ENCODE measurements at regions not wholly inside any gene's neighbourhood (a gene's known extent, or its start where the extent isn't known, plus 50 kb on each side); places are given as distances from the start of the nearest gene placed in this dataset.
"Not testable (repeated sequence)": the region's sequence is repeated elsewhere in the genome, so short reads cannot be mapped to it uniquely, and the experiment has no call there.

DNA sequence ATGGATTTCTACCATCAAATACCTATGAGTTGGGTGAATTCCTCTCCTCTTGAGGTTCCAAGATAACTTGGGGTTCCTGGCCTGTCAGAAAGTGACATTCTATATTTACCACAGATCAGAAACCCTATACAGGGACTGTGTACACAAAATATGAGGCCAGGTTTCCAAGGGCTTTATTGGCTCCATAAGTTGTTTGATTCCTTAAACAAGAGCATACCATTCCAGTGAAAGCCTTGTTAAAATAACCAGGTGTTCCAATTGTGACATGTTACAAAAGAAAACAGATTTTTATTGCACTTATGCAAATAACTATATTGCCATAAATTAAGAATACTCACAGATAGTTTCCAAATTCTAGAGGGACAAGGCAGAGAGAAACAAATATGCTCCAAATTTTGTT, 188.9 kb downstream of the FASLG start:
- H3K4me3 ChIP-seq (ENCODE audit: low read length); H3K4me1 ChIP-seq (ENCODE audit: control insufficient read depth, insufficient read depth, low read length); H3K36me3 ChIP-seq (ENCODE audit: control insufficient read depth, insufficient read depth, low read length); H3K27me3 ChIP-seq (ENCODE audit: control insufficient read depth, insufficient read depth, low read length); DNase-seq; H3K9me3 ChIP-seq (replicated peaks; ENCODE audit: control insufficient read depth, low read depth, low read length); H3K27ac ChIP-seq (ENCODE audit: low read length): not testable (repeated sequence)

DNA sequence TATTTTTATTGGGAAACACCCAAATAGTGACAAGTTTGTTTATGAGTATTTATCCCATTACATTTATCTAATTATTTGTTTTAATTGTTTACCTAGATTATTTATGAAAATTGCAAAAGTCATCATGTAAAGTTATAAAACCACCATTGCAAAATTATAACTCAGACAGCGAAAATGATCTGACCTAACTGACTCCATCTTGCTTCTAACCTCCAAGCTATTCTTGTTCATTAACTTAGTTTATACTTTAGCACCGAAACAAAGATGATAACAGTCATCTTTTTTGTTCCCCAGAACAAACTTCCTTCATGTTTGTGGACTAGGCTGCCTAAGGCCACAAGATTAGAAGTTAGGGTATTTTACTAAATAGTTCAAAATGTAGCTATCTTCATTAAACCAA, 190.8 kb downstream of the FASLG start:
- no peaks in the 10 kb centered on the region for H3K36me3 ChIP-seq (ENCODE audit: control insufficient read depth, insufficient read depth, low read length)
- no peak overlapping the region for H3K27ac ChIP-seq (ENCODE audit: low read length)
- H3K4me3 ChIP-seq (ENCODE audit: low read length), result no peak overlapping the region
- no peak for DNase-seq
- no peaks in the 10 kb centered on the region for H3K27me3 ChIP-seq (ENCODE audit: control insufficient read depth, insufficient read depth, low read length)
- 100% methylated on average over 1 of the region's 2 CpGs for WGBS (ENCODE audit: insufficient coverage)
- peaks cover 4% of the 10 kb centered on the region for H3K4me1 ChIP-seq (ENCODE audit: control insufficient read depth, insufficient read depth, low read length)
- no peaks in the 10 kb centered on the region for H3K9me3 ChIP-seq (replicated peaks; ENCODE audit: control insufficient read depth, low read depth, low read length)

DNA sequence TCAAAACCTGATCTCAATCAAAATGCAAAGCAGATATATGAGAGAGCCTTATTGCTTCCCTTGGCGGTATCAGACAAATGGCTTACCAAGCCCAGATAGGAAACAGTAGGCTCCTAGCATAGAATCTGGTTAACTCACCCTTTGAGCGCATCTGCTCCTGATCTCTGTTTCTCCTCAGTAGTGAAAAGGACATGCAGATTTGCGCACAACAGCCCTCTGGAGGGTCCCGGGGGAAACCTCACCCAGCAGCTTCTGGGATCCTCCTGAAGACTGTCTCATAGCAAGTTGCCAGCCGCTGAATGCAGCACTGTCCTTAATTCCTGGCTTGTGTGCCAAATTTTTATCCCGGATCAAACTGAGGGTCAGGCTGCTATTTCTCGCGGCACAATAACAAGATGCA, 192.2 kb downstream of the FASLG start:
- no peak for DNase-seq
- 38% methylated on average over 6 of the region's 8 CpGs for WGBS (ENCODE audit: insufficient coverage)

DNA sequence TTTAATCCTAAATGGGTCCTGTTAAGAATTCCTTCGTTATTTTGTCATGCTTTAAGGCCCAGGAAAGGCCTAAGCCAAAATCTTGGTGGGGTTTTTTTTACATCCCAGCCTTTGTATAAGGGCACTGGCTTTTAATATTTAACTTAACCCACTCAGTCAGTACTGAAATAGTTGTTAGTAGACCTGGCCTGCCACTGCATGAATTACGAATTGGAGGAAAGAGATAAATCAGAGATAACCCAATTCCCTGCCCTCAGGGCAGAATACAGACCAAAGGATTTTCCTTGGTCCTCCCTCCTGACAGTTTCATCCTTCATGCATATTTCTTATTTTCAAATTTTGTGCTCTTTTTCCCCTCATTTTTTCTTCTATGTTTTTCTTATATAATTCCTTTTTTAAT, 193.0 kb downstream of the FASLG start:
- no CpG with 5 or more reads among the region's 2 CpGs for WGBS (ENCODE audit: insufficient coverage)
- no peaks in the 10 kb centered on the region for H3K27me3 ChIP-seq (ENCODE audit: control insufficient read depth, insufficient read depth, low read length)
- H3K36me3 ChIP-seq (ENCODE audit: control insufficient read depth, insufficient read depth, low read length), result no peaks in the 10 kb centered on the region
- H3K4me1 ChIP-seq (ENCODE audit: control insufficient read depth, insufficient read depth, low read length), result no peaks in the 10 kb centered on the region
- no peak overlapping the region for H3K27ac ChIP-seq (ENCODE audit: low read length)
- H3K4me3 ChIP-seq (ENCODE audit: low read length), result no peak overlapping the region
- no peak for DNase-seq
- H3K9me3 ChIP-seq (replicated peaks; ENCODE audit: control insufficient read depth, low read depth, low read length), result no peaks in the 10 kb centered on the region

More for the DNA sequence above, 192.2 kb downstream of the FASLG start:
- no peaks in the 10 kb centered on the region for H3K36me3 ChIP-seq (ENCODE audit: control insufficient read depth, insufficient read depth, low read length)
- no peak overlapping the region for H3K4me3 ChIP-seq (ENCODE audit: low read length)
- no peaks in the 10 kb centered on the region for H3K4me1 ChIP-seq (ENCODE audit: control insufficient read depth, insufficient read depth, low read length)
- no peak overlapping the region for H3K27ac ChIP-seq (ENCODE audit: low read length)
- no peaks in the 10 kb centered on the region for H3K9me3 ChIP-seq (replicated peaks; ENCODE audit: control insufficient read depth, low read depth, low read length)
- no peaks in the 10 kb centered on the region for H3K27me3 ChIP-seq (ENCODE audit: control insufficient read depth, insufficient read depth, low read length)

DNA sequence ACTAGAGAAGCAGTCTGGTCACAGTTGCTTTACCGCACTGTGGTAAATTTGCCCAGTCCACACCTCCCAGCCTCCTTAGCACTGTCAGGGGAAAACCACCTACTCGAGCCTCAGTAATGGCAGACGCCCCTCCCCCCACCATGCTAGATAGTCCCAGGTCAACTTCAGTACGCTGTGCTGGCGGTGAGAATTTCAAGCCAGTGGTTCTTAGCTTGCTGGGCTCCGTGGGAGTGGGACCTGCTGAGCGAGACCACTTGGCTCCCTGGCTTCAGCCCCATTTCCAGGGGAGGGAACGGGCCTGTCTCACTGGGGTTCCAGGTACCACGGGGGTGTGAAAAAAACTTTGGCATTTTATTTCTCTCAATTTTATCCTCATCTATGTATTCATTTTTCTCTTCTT, 194.8 kb downstream of the TNFSF18 start:
- not testable (repeated sequence) for H3K9me3 ChIP-seq (replicated peaks; ENCODE audit: control insufficient read depth, low read depth, low read length); H3K27me3 ChIP-seq (ENCODE audit: control insufficient read depth, insufficient read depth, low read length); H3K4me3 ChIP-seq (ENCODE audit: low read length); H3K36me3 ChIP-seq (ENCODE audit: control insufficient read depth, insufficient read depth, low read length); DNase-seq; H3K27ac ChIP-seq (ENCODE audit: low read length); H3K4me1 ChIP-seq (ENCODE audit: control insufficient read depth, insufficient read depth, low read length)
- WGBS (ENCODE audit: insufficient coverage), result 72% methylated on average over 7 of the region's 9 CpGs

DNA sequence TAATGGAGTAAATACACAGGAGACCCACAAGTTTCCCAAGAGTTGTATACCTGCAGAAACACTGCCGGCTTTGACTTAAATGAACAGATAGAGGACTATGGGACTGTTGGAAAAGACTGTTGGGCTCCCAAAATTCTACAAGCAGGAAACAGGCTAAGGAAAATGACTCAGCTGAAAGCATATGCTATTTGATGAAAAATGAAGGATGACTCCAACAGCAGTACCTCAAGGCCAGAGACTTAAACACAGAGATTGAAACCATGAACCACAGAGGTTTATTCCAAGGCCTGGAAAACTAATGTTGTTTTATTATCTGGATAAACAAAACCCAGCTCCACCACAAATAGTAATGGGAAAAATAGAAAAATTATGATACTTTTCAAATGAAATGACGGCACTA, 187.7 kb downstream of the TNFSF18 start:
- WGBS (ENCODE audit: insufficient coverage), result 86% methylated on average over 1 of the region's 2 CpGs
- Histone ChIP-seq H3K36me3 (ENCODE audit: control insufficient read depth, insufficient read depth, low read length) (no peaks in the 10 kb centered on the region), H3K27ac (ENCODE audit: low read length) (no peak overlapping the region), H3K4me1 (ENCODE audit: control insufficient read depth, insufficient read depth, low read length) (no peaks in the 10 kb centered on the region), H3K4me3 (ENCODE audit: low read length) (no peak overlapping the region), H3K9me3 (replicated peaks; ENCODE audit: control insufficient read depth, low read depth, low read length) (no peaks in the 10 kb centered on the region), H3K27me3 (ENCODE audit: control insufficient read depth, insufficient read depth, low read length) (no peaks in the 10 kb centered on the region)
- DNase-seq, result no peak

DNA sequence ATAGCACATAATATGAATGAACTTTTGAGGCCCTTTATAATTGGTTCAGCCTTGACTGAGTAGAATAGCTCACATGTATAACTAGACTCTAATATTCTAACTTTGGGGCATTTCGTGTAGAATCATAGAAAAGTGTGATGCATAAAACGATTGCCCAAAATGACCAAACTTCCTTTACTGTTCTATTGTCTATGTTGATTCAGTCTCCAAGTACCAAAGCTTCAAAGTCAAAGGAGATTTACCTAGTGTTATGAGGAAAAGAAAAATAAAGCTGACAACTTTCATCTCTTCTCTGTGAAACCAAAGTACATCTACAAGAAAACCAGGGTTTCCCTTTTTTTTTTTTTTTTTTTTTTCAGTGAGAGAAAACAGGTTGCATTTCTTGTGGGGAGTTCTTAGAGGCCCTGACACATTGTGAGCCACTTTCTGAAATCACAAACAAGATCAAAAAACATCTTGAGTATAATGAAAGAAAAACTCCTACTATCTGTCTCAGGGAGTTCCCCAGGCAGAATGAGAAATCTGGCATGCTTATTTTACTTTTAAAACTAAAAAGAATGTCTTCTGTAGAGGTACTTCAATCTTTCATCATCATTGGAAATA, 183.4 kb downstream of the TNFSF18 start:
- no peak for DNase-seq
- Histone ChIP-seq H3K4me1 (ENCODE audit: control insufficient read depth, insufficient read depth, low read length) (no peaks in the 10 kb centered on the region), H3K27me3 (ENCODE audit: control insufficient read depth, insufficient read depth, low read length) (no peaks in the 10 kb centered on the region), H3K36me3 (ENCODE audit: control insufficient read depth, insufficient read depth, low read length) (no peaks in the 10 kb centered on the region), H3K9me3 (replicated peaks; ENCODE audit: control insufficient read depth, low read depth, low read length) (no peaks in the 10 kb centered on the region), H3K4me3 (ENCODE audit: low read length) (no peak overlapping the region), H3K27ac (ENCODE audit: low read length) (no peak overlapping the region)
- no CpG with 5 or more reads among the region's 2 CpGs for WGBS (ENCODE audit: insufficient coverage)

DNA sequence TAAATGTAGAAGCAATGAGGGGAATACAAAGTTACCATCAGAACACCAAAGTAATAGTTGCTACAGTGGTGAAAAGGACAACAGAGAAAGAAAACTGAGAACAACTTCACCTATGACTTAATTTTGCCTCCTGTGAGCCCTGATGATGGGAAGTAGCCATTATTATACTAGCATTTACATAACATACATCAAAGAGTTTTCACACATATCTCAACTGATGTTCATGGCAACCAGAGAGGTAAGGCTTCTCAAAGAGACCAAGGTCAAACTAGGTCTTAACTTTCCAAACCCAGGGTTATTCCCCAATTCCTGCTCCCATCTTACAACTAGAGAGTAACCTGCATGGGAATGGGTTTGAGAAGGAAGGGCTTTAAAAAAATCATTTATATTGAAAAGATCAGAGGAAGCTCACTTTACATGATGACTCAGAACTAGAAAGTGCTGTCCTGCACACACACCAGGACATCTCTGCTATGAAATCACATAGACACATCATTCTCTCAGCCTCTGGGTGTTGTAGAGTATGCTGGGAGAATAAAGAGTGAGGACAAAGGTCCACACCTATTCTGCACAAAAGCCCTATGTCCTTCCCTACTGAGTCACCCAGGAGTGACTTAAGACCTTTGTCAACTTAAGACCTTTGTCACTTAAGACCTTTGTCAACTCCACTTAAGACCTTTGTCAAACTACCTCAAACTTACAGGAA, 179.7 kb downstream of the TNFSF18 start:
- no peaks in the 10 kb centered on the region for H3K36me3 ChIP-seq (ENCODE audit: control insufficient read depth, insufficient read depth, low read length)
- no peaks in the 10 kb centered on the region for H3K9me3 ChIP-seq (replicated peaks; ENCODE audit: control insufficient read depth, low read depth, low read length)
- DNase-seq, result no peak
- H3K27me3 ChIP-seq (ENCODE audit: control insufficient read depth, insufficient read depth, low read length), result no peaks in the 10 kb centered on the region
- H3K27ac ChIP-seq (ENCODE audit: low read length), result no peak overlapping the region
- no peak overlapping the region for H3K4me3 ChIP-seq (ENCODE audit: low read length)
- H3K4me1 ChIP-seq (ENCODE audit: control insufficient read depth, insufficient read depth, low read length), result no peaks in the 10 kb centered on the region

DNA sequence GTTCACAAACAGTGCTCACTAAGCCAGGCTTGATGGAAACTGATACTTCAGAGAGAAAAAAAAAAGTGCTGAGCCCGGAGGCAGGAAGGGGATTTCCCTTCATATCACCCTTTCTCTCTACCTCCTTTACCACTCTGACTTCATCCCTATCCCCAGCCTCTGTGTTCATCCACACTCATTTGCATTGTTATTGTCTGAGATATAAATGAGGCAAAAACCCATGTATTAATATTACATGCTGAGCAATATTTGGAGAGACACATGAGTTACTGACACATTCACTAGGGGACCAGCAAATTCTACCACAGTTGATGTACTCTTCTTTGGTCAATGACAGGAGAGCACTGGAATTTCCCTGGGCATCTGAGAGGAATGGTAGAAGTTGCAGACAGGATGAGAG, 175.8 kb downstream of the TNFSF18 start:
- Histone ChIP-seq H3K9me3 (replicated peaks; ENCODE audit: control insufficient read depth, low read depth, low read length) (no peaks in the 10 kb centered on the region), H3K4me3 (ENCODE audit: low read length) (no peak overlapping the region), H3K36me3 (ENCODE audit: control insufficient read depth, insufficient read depth, low read length) (no peaks in the 10 kb centered on the region), H3K4me1 (ENCODE audit: control insufficient read depth, insufficient read depth, low read length) (no peaks in the 10 kb centered on the region), H3K27ac (ENCODE audit: low read length) (no peak overlapping the region), H3K27me3 (ENCODE audit: control insufficient read depth, insufficient read depth, low read length) (no peaks in the 10 kb centered on the region)
- no CpG with 5 or more reads among the region's 1 CpG for WGBS (ENCODE audit: insufficient coverage)
- no peak for DNase-seq

DNA sequence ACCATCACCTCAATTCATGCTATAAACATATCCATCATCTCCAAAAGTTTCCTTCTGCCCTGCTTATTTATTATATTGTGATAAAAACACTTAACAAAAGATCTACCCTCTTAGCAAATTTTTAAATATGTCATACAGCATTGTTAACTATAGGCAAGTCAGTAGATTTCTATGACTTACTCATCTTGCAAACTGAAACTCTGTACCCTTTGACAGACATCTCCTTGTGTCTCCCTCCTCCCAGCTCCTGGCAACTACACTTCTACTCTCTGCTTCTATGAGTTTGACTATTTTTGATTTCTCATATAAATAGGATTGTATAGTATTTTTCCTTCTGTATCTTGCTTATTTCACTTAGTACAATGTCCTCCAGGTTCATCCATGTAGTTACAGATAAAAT, 174.8 kb downstream of the TNFSF18 start:
- H3K36me3 ChIP-seq (ENCODE audit: control insufficient read depth, insufficient read depth, low read length), result no peaks in the 10 kb centered on the region
- H3K4me1 ChIP-seq (ENCODE audit: control insufficient read depth, insufficient read depth, low read length), result no peaks in the 10 kb centered on the region
- no peaks in the 10 kb centered on the region for H3K27me3 ChIP-seq (ENCODE audit: control insufficient read depth, insufficient read depth, low read length)
- H3K4me3 ChIP-seq (ENCODE audit: low read length), result no peak overlapping the region
- no peaks in the 10 kb centered on the region for H3K9me3 ChIP-seq (replicated peaks; ENCODE audit: control insufficient read depth, low read depth, low read length)
- no peak overlapping the region for H3K27ac ChIP-seq (ENCODE audit: low read length)
- DNase-seq, result no peak

DNA sequence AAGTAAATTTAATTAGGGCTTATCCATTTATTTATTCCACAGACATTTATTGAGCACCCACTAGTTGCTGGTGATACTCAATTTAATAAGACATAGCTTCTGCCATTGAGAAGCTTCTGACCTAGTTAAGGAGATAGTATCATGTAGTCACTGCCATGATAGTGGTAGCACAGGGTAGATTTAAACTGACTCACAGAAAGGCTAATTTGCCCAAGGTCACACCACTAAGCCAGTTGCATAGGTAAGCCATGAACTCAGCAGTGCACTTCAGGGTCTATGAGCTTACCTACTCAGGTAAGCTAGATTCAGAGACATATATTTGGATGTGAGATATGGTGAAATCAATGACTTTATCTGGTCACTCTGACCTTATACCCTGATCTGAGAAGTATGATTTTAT, 168.4 kb downstream of the TNFSF18 start:
- DNase-seq, result no peak
- Histone ChIP-seq H3K36me3 (ENCODE audit: control insufficient read depth, insufficient read depth, low read length) (no peaks in the 10 kb centered on the region), H3K27me3 (ENCODE audit: control insufficient read depth, insufficient read depth, low read length) (no peaks in the 10 kb centered on the region)

More for the DNA sequence above, 168.4 kb downstream of the TNFSF18 start:
- Histone ChIP-seq H3K4me3 (ENCODE audit: low read length) (no peak overlapping the region), H3K9me3 (replicated peaks; ENCODE audit: control insufficient read depth, low read depth, low read length) (no peaks in the 10 kb centered on the region), H3K27ac (ENCODE audit: low read length) (no peak overlapping the region), H3K4me1 (ENCODE audit: control insufficient read depth, insufficient read depth, low read length) (no peaks in the 10 kb centered on the region)

Data from muscle of leg (tissue), 3 donors.